Skeletal muscle tissue (tissue), 3 donors: ENCODE measurements at regions not wholly inside any gene's neighbourhood (a gene's known extent, or its start where the extent isn't known, plus 50 kb on each side); places are given as distances from the start of the nearest gene placed in this dataset.
"Not testable (repeated sequence)": the region's sequence is repeated elsewhere in the genome, so short reads cannot be mapped to it uniquely, and the experiment has no call there.

Experiments used
- H3K27ac ChIP-seq: one replicate; pipeline ENCODE4 v1.7.0; 2013; ENCODE audit warnings: mild to moderate bottlenecking, low read depth, low read length, inconsistent platforms
- H3K27me3 ChIP-seq, 3 donors: one replicate each; pipeline ENCODE4 v1.7.0; 2013; ENCODE audit warnings: low read length in 3 of 3; ENCODE audit not compliant: control insufficient read depth in 3 of 3, insufficient read depth in 3 of 3
- H3K36me3 ChIP-seq, 3 donors: one replicate each; pipeline ENCODE4 v1.7.0; 2013; ENCODE audit warnings: low read length in 3 of 3; ENCODE audit not compliant: control insufficient read depth in 3 of 3, insufficient read depth in 3 of 3
- H3K4me1 ChIP-seq, 3 donors: one replicate each; pipeline ENCODE4 v1.7.0; 2013; ENCODE audit warnings: low read length in 3 of 3, mild to moderate bottlenecking in 3 of 3; ENCODE audit not compliant: control insufficient read depth in 3 of 3, insufficient read depth in 3 of 3
- H3K4me3 ChIP-seq, 3 donors: one replicate each; pipeline ENCODE4 v1.7.0; 2013; ENCODE audit warnings: low read length in 3 of 3
- H3K9ac ChIP-seq, 3 donors: one replicate each; pipeline ENCODE4 v1.7.0; 2013; ENCODE audit warnings: low read length in 3 of 3, mild to moderate bottlenecking in 3 of 3, moderate library complexity in 2 of 3, low read depth in 1 of 3
- H3K9me3 ChIP-seq, 3 donors: one replicate each; pipeline ENCODE4 v1.7.0; 2013; ENCODE audit warnings: low read length in 3 of 3; ENCODE audit not compliant: control insufficient read depth in 3 of 3
- donor health status: Osteomylitis.

DNA sequence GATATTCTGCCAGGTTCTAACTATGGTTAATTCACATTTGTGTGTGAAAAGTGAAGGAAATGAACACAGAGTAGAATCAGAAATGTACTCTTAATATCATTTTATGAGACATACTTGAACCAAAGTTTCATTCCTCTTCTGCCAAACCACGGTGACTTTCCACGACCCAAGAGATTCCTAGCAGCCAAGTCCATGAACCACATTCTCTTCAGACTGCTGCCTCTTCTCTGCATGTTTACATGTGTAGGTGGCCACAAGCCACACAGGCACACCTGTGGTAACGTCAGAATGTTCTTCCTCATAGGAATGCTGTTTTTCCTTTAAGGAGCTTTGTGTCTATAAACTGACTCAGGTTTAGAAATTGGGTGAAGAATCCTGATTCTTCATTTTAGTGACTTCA is 1411.2 kb downstream of the RAPGEF2 start:
- H3K36me3 ChIP-seq, result no peaks in the 10 kb centered on the region
- H3K27ac ChIP-seq, result no peak overlapping the region
- H3K9me3 ChIP-seq, result no peaks in the 10 kb centered on the region
- H3K4me3 ChIP-seq, result no peak overlapping the region
- no peak overlapping the region for H3K9ac ChIP-seq
- H3K27me3 ChIP-seq, result no peaks in the 10 kb centered on the region
- no peaks in the 10 kb centered on the region for H3K4me1 ChIP-seq

- no peaks in the 10 kb centered on the region for H3K9me3 ChIP-seq
- H3K36me3 ChIP-seq, result no peaks in the 10 kb centered on the region
- no peaks in the 10 kb centered on the region for H3K27me3 ChIP-seq
- no peak overlapping the region for H3K4me3 ChIP-seq
- H3K9ac ChIP-seq, result no peak overlapping the region
- H3K27ac ChIP-seq, result no peak overlapping the region
- no peaks in the 10 kb centered on the region for H3K4me1 ChIP-seq
Observed at GRCh38 chr4:160523231-160523630, 1420.4 kb downstream of the RAPGEF2 start.

DNA sequence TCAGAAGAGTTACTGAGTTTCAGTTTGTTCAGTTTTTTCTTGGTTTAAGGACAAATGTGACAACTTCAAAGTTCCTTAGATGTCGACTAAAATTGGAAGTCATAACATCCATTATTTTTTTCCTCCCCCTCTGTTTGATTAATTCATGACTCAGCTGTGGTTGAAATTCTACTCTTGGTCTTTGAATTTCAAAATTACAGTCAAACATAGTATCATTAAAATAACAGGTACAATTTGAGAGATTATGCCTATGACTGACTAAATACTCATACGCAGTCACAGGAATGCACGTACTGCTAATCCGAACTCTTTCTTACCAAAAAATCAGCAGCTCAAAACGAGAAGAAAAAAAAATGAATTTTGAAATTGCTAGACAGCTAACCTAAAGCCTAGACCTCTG is 1434.8 kb downstream of the RAPGEF2 start:
- no peak overlapping the region for H3K27ac ChIP-seq
- H3K4me1 ChIP-seq, result no peaks in the 10 kb centered on the region
- H3K9me3 ChIP-seq, result no peaks in the 10 kb centered on the region
- no peak overlapping the region for H3K4me3 ChIP-seq
- H3K27me3 ChIP-seq, result no peaks in the 10 kb centered on the region
- H3K9ac ChIP-seq, result no peak overlapping the region
- no peaks in the 10 kb centered on the region for H3K36me3 ChIP-seq

- Histone ChIP-seq H3K27me3 (no peaks in the 10 kb centered on the region), H3K9me3 (no peaks in the 10 kb centered on the region), H3K36me3 (no peaks in the 10 kb centered on the region), H3K4me1 (no peaks in the 10 kb centered on the region), H3K27ac (no peak overlapping the region), H3K9ac (no peak overlapping the region), H3K4me3 (no peak overlapping the region)
Observed at GRCh38 chr4:160546201-160546600, 1443.3 kb downstream of the RAPGEF2 start.

- H3K9ac ChIP-seq, H3K36me3 ChIP-seq, H3K27me3 ChIP-seq, H3K9me3 ChIP-seq, H3K27ac ChIP-seq, H3K4me1 ChIP-seq, H3K4me3 ChIP-seq: not testable (repeated sequence)
Observed at GRCh38 chr4:160549951-160550519, 1447.2 kb downstream of the RAPGEF2 start.

DNA sequence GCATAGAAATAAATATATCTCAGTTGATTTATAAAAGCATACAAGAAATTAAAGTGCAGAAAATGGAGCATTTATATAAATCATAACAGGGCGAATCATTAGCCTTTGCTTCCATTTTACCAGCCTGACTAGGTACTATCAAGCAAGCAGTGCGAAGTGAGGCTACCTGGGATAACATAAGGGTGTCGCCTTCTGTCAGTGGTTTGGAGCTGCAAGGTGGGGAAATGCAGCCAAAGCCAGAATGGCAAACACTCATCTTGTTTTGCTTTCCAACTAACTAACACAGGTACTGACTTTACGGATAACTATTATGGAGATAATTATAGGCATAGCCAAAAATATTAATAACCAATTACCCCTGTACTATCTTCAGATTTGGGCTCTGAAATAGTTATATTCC is 1459.8 kb downstream of the RAPGEF2 start:
- Histone ChIP-seq H3K27me3 (no peaks in the 10 kb centered on the region), H3K4me3 (no peak overlapping the region), H3K9ac (no peak overlapping the region), H3K36me3 (no peaks in the 10 kb centered on the region), H3K9me3 (no peaks in the 10 kb centered on the region), H3K4me1 (no peaks in the 10 kb centered on the region), H3K27ac (no peak overlapping the region)

DNA sequence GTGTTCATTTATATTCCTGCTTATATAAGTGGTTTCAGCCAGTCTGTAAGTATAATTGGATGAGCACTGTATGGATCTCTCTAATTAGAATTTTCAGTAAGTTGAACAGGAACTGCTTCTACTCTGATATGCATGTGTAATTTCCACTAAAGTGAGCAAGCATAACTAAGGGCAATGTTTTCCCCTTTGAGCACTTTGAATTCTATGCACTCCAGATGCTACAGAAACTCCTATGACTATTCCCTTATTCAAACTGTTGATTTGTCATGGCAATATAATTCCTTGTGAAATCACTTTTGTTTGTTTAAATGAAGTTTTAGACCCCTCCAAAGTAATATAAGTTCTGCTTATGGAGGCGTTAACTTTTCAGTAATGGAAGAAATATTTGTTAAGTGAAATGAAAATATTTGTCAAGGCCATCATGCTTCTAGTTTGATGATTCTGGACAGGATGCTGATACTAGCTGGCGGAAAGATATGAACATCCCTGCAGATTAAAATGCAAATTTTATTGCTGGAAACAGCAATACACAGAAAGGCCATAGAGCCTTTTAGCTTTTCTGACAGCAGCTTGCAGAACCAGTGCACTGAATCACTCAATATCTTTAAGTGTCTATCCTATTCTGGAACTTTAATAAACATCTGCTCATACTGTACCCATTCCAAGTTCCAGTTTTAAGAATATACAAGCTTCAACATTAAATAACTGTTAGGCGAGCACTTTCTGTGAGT is 1460.8 kb downstream of the RAPGEF2 start:
- Histone ChIP-seq H3K4me3 (no peak overlapping the region), H3K9ac (no peak overlapping the region), H3K9me3 (no peaks in the 10 kb centered on the region), H3K4me1 (no peaks in the 10 kb centered on the region), H3K27me3 (no peaks in the 10 kb centered on the region), H3K27ac (no peak overlapping the region), H3K36me3 (no peaks in the 10 kb centered on the region)

DNA sequence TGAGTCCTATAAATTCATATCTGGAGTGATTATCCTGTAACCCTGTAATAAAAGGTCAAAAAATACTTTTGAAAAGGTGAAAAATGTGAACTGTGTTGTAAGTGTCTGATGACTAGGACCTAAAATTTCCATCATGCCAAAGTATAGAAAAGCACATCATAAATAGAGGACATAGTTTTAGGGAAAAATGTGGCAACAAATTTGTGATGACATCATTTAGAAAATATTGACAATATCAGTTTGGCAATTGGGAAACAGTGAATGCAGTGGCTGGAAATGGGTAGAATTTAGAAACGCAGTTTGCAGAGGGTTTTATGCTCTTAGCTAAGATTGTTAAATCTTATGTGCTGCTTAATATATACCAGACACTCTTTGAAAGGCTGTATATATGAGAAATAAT is 1464.8 kb downstream of the RAPGEF2 start:
- no peaks in the 10 kb centered on the region for H3K9me3 ChIP-seq
- no peaks in the 10 kb centered on the region for H3K36me3 ChIP-seq
- no peak overlapping the region for H3K27ac ChIP-seq
- no peak overlapping the region for H3K4me3 ChIP-seq
- H3K4me1 ChIP-seq, result no peaks in the 10 kb centered on the region
- no peaks in the 10 kb centered on the region for H3K27me3 ChIP-seq
- H3K9ac ChIP-seq, result no peak overlapping the region

- no peak overlapping the region for H3K4me3 ChIP-seq
- H3K27ac ChIP-seq, result no peak overlapping the region
- H3K9ac ChIP-seq, result no peak overlapping the region
- no peaks in the 10 kb centered on the region for H3K4me1 ChIP-seq
- H3K9me3 ChIP-seq, result no peaks in the 10 kb centered on the region
- H3K36me3 ChIP-seq, result no peaks in the 10 kb centered on the region
- H3K27me3 ChIP-seq, result no peaks in the 10 kb centered on the region
Observed at GRCh38 chr4:160570271-160570670, 1467.4 kb downstream of the RAPGEF2 start.

DNA sequence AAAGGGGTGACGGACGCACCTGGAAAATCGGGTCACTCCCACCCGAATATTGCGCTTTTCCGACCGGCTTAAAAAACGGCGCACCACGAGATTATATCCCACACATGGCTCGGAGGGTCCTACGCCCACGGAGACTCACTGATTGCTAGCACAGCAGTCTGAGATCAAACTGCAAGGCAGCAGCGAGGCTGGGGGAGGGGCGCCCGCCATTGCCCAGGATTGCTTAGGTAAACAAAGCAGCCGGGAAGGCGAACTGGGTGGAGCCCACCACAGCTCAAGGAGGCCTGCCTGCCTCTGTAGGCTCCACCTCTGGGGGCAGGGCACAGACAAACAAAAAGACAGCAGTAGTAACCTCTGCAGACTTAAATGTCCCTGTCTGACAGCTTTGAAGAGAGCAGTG is 1471.4 kb downstream of the RAPGEF2 start:
- not testable (repeated sequence) for H3K27ac ChIP-seq, H3K9me3 ChIP-seq, H3K9ac ChIP-seq, H3K4me3 ChIP-seq, H3K4me1 ChIP-seq, H3K27me3 ChIP-seq, H3K36me3 ChIP-seq
